COLO668 (cell line): ENCODE measurements at regions not wholly inside any gene's neighbourhood (a gene's known extent, or its start where the extent isn't known, plus 50 kb on each side); places are given as distances from the start of the nearest gene placed in this dataset.
"Not testable (repeated sequence)": the region's sequence is repeated elsewhere in the genome, so short reads cannot be mapped to it uniquely, and the experiment has no call there.

Experiments
- DNase-seq: peaks from one replicate; lab custom pipeline; 2025; ENCODE audit not compliant: unreplicated experiment; lab: John Stamatoyannopoulos, UW

DNA sequence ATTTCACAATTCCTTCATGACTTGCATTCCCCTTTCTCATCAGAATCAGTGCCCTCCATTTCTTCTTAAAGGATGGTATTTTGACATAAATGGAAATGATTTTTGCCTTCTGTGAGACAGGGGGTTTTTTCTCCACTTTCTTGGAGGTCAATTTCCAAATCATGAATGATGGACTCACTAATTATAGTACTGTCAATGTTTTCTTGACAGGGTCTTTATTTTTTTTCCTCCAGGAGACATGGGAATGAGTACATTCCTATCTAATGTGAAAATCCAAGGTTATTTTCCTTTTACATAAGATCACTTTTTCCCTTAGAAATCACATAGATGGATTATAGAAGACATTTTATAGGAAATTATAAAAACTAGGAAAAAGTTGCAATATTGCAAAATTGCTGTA lies 141.7 kb downstream of the SPATA31A6 start:
- not testable (repeated sequence) for DNase-seq

DNA sequence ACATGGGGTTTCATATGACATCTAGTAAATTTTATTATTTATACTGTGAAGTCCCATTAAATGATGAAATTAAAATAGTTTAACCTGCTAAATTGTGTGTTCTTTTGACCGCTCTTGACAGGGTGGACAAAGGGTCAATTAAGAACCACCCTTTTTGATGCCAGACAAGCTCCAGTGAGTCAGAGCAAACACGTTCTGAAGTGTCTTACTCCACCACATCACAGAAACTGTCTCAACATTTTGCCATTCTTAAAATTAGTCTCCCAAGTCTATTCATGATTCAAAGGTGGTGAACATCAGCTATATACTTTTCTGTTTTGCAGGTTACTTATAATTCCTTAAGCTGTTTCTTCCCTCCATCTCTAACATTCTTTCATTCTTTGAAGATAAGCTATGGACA lies 142.1 kb downstream of the SPATA31A6 start:
- not testable (repeated sequence) for DNase-seq

DNA sequence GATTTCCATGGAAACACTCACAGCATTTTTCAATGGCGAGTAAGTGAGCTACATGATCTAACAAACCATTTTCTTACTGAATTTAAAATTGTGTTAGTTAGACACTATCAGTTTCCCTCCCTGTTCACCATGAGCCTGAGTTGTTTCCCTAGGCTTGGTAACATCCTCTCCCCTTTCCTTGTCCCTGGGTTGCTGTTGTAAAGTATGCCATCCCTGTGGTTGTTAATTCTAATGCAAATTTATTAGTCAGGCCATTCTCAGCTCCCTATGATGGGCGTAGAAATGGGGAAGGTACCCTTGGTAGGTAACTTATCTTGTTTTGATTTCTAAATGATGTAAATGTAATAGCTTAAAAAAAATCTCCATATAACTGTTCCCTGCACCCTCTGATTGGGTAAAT lies 143.0 kb downstream of the SPATA31A6 start:
- DNase-seq: not testable (repeated sequence)

DNA sequence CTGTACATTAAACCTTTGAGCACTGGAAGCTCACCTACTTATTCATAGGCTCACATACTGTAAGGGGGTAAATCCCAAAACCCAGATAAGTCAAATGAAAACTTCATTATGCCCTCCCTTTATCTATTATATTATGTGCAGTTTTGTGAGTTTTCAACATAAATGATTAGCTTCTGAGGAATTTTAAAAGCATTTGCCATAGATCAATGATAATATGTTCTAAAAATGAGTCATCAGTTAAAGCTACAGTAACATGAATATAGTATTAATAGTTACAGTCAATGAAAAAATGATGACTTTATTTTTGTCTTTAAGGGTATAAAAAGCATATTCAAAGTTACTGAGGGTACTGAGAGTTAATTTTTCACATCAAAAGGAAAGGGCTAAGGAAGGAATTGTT lies 151.9 kb downstream of the SPATA31A6 start:
- DNase-seq: not testable (repeated sequence)

DNA sequence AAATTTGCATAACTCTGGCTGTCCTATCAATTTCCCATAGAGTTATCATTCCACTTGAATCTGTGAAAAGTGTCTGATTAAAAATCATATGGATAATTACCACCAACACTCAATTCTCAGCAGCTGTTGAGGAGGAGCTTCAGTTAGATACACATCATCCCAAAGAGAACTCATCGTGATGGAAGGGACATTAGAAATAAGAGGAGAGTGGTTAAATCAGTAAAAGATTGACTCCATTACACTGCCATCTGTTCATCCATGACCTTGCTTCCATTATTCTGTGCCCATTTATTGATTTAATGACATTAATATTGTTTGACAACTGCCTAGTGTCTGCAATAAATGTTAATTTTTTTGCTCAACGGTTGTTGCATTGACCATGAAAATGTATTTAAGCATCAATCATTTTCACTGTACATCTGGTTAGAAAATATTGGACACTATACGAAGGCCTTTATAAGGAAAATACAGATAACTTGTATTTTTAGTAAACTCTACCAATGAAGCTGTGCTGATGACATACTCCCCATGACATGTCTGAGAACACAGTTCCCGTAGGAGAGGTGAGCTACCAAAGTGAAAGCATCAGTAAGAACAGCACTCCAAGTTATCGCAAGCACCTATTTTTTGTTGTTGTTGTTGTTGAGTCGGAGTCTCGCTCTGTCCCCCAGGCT lies 152.7 kb downstream of the SPATA31A6 start:
- DNase-seq: not testable (repeated sequence)

DNA sequence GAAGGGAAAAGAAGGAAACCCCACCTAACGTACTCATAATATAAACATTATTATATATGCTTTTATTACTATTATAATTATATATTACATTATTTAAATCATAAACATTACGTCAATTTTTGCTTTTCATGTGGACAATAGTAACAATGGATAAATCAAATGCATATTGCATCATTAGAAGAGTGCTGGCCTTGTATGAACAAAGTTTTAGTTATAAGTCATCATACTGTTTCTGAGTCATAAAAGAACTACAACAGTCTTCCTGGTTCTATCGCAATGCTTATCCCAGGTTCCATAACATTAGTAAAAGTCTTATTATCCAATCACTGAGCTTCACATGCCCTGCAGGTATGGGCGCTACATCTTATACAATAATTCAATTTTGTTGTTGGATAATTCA lies 154.8 kb downstream of the SPATA31A6 start:
- not testable (repeated sequence) for DNase-seq

DNA sequence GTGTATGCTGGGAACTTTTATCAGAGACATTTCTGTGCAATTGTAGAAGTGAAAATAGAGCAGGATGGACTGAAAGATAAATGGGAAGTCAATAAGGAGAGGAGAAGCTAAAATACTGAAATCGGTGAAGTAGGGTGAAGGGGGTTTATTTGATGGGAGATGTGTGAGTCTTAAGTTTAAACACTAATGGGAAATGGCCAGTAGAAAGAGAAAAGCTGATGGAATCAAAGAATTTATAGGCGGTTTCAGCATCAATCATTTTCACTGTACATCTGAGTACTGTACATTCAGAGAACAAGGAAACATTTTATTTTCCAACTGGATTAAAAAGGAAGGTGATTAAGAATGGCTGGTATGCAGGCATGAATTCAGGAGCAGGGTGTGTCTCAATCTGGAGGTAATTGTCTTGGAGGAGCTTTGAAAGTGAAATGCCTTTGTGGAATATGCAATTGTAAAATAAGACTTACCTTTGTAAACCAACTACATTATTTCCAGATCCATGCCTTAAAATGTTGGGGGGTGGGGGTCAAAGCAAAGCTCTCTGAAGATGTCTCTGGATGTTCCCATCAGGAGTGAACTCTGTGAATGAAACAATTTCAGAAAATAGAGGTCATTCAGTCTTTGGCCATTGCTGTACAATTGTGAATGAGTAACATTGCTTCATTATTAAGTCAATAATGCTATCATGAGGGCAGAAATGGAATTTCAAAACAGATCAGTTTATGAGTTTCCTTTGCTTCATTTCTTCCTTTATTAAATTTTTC lies 156.4 kb downstream of the SPATA31A6 start:
- DNase-seq: not testable (repeated sequence)

DNA sequence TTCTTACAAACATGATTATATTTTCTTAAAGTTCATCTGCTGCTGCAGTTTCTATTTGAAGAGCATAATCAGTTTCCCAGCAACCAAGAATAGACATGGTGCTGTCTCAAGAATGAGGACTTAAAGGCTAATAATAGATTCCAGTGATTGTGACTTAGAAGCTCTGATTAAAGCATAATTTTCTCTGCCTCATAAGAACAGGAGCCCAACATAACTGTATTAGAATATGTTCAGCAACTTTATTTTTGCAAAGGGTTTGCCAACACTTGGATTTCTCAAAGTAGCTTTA lies 156.9 kb downstream of the SPATA31A6 start:
- not testable (repeated sequence) for DNase-seq

DNA sequence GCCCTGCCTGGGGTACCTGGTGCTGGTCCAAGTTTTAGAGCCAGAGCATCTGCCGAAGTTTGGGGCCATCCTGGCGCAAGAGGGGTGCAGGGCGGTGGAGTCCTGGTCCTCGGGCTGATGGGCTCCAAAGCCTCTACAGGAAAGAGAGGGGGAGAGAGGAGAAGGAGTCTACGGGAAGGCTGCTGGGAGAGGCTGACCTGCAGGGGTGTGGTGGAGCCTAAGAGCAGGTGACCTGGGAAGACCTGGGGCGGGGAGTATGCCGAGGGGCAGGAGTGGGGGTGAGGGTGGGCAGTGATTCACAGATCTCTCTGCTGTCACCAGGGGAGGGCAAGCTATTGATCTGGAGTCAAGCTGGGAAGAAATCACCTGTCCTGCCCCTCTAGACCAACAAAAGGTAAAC lies 158.4 kb downstream of the SPATA31A6 start:
- not testable (repeated sequence) for DNase-seq

DNA sequence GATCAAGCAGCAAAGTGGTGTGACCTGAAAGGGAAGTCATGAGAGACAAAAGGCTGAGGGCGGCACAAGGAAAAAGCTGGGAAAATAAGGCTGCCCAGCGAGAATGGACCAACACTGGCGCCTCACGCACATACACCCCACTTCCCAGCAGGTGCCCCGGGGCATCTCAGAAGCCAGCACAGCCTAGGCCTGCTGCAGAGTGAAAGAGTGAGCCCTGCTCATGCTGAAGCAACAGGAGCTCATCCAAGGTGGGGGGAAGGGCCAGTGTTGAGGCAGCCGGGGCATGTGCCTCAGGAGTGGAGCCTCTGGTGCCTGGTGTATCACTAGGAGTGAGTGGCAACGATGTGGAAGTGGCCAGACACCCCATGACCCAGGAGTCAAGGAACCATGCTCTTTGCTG lies 158.8 kb downstream of the SPATA31A6 start:
- not testable (repeated sequence) for DNase-seq

DNA sequence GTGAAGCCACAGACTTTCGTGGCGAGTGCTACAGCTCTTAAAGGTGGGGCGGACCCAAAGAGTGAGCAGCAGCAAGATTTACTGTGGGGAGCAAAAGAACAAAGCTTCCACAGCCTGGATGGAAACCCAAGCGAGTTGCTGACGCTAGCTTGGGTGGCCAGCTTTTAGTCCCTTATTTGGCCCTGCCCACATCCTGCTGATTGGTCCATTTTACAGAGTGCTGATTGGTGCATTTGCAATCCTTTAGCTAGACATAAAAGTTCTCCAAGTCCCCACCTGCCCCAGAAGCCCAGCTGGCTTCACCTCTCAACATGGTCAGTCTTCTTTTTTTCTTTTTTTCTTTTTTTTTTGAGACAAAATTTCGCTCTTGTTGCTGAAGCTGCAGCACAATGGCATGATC lies 161.0 kb downstream of the SPATA31A6 start:
- not testable (repeated sequence) for DNase-seq

DNA sequence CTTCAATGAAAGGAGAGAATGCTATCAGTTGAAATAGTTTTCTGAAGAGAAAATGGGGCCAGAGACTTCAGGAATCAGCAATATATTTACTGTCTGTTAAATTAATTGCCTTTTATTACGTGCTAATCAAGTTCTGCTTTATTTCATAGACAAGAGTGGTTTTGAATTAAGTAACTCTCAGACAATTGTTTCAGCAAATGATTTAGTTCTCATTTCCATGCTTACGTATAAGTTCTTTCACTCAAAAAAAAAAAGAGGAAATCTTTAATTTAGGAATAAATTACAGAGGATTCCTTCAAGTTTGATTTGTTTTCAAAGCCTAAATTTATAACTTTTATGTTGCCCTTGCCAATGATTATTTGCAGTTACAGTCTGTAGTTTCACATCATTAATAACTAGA lies 163.5 kb downstream of the SPATA31A6 start:
- DNase-seq: not testable (repeated sequence)

DNA sequence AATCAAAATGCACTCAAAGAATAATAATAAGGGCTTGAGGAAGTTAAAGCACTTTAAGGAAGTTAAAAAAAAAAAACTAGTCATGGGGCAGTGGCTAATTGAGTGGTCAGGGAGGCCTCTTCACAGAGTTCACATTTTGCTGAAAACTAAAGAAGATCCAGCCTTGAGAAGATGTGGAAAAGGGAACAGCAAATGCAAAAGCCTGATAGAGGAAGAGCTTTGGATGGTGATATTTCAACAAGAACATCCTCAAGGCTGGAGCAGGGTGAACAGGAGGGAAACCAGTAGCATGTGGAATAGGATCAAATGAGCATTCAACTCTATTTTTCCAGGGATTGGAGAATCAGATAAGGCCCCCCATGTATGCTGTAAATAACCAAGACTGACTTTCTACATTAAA lies 165.7 kb downstream of the SPATA31A6 start:
- DNase-seq: not testable (repeated sequence)

DNA sequence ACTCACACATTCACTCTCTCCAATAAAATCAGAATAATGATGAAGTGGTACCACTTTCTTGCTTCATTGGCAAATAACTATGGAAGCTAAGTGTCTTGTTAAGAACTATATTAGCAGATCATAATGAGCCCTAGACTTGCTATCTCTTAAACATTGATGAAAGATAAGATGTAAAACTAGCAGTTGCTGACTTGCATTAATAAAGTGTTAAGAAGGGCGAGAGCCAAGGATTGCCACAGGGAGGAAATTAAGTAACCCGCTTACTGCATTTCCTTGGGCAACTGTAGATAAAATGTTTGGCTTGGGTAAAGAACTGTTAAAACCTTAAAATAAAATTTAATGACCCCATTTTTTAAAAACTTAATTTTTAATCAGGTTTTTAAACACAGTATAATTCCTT lies 167.0 kb downstream of the SPATA31A6 start:
- DNase-seq: not testable (repeated sequence)

DNA sequence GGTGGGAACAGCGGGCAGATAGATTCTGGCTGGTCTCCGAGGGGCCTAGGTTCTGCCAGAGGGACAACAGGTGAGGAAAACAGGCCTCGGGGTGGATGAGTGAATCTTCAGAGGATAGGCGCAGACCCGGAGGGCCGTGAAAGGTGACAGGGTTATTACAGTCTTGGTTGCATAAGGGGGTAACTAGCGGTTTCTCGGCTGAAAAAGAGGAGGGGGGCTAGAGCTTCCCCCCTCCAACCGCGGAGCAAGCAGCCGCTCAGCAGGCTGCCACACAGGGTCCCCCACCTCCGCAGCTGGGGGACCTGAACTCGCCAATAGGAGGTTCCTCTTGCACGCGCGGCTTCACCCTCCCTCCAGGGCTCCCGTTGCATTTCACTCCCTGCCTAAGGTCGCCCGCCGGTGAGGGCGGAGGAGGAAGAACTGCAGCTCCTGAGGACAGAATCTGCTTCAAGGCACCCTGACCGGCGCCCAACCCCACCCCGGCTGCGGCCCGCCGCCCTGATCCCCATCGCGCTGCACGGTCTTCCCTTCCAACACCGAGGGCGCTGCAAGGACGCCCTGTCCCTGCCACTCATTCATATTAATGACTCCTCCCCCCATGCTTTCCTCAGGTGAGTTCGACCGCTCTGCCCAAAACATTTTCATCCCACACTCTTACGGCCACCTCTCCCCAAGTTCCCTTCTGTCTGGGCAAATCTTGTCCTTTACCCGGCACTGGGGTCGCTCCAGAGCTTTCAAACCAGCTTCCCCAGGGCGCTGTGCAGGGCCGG lies 174.3 kb downstream of the SPATA31A6 start:
- not testable (repeated sequence) for DNase-seq

DNA sequence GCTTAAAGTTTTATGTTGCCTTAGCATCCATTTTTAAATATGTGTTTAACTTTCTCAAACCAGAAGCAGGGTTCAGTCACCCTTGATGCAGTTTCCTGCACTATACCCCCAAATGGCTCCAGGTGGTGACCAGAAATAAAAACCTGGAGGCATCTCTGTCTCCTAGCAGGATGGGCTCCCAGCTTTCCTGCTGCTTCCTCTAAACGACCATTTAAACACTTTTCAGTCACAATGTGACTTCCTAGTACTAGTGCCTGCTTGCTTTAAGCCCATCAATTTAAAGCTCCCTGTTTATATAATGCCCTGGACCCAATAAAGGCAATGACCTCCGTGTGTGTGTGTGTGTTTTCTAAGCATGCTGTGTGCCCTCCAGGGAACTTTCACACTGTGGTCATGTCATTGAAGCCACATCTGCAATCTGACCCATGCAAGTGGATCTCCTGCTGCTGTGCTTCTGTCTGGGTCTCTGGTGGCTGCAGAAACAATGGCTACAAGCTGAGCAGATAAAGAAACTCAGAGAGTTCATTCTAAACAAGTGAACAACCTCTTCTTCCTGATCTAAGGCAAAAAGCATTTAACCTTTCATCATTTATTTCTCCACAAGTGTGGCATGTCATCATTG lies 175.3 kb downstream of the SPATA31A6 start:
- not testable (repeated sequence) for DNase-seq

DNA sequence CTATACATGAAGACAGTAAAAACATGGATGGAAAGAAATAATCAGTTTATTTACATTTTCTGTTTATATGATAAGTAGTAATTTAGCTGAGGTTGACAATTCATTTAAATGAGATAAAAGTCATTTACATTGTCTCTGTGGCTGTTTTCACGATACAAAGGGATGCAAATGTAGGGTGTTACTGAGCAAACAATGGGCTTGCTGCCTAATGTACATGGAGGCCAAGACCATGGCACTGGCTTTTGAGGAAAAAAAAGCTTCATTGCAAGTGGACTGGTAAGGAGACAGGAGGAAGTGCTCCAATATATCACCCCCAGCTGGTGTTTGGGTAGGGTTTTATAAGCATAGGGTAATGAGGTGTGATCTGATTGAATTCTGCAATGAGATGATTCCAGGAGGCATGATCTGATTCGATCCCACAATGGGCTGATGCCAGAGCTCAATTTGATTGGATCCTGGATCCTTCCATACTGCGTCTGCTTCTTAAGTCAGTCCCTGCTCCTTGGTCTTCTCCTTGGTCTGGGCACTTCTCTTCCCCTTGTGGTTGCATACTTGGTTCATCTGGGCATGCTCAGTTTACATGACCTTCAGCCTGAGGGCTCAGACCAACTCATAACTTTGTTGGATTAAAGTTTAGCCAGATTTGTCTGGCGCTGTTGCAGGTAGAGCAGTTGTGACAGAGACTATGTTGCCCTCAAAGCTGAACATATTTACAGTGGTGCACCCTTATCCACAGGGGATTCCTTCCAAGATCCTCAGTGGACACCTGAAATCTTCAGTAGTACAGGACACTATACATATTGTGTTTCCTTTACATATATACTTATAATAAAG lies 181.2 kb downstream of the SPATA31A6 start:
- not testable (repeated sequence) for DNase-seq

DNA sequence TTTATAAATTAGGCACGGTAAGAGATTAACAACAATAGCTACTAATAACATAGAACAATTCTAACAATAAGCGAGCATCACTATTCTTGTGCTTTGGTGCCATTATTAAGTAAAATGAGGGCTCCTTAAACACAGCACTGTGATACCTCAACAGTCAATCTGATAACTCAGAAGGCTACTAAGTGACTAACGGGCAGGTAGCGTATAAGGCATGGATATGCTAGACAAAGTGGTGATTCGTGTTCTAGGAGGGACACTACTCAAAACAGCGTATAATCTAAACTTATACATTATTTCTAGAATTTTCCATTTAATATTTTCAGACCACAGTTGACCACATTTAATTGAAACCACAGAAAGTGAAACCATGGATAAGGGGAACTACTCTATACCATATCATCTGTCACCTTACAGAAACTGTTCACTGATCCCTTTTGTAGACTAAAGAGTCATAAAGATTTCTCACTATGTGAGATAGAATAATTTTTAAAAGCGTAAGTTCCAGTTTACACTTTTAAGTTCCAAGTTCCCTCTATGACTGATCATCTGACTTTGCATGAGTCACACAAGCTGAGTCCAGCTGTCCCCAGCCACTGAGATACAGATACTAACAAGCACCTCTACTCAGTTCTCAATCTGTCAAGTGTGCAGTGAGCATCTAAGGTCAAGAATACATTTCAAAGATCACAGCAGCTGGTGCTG lies 181.9 kb downstream of the SPATA31A6 start:
- DNase-seq: not testable (repeated sequence)

DNA sequence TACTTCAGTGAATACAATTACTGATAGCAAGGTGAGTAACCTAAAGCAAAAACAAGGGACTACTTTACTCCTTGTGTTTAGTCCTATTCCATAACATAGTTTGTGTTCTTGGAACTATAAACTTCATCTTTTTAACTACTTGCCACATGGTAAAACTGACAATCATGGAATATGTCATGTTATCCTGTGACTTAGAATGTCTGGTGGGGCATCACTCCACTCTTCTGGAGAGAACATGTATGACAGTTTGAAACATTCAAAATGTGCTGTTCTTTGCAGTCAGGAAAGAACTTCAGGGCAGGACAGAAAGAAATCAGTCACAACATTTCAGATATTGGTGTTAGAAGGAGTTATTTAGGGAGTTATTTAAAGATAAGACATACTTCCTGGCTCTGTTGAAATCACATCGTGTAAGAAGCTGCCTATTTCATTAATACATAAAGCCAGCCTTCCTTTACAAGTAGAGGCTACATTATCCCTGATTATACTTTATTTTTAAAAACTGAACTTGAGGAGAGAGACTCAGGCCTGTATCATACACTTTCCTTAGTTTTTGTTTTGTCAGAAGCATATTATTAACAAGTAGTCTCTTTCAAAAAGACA lies 184.9 kb downstream of the SPATA31A6 start:
- DNase-seq: not testable (repeated sequence)
